ENCODE measurements at regions not wholly inside any gene's neighbourhood (a gene's known extent, or its start where the extent isn't known, plus 50 kb on each side); places are given as distances from the start of the nearest gene placed in this dataset.

DNA sequence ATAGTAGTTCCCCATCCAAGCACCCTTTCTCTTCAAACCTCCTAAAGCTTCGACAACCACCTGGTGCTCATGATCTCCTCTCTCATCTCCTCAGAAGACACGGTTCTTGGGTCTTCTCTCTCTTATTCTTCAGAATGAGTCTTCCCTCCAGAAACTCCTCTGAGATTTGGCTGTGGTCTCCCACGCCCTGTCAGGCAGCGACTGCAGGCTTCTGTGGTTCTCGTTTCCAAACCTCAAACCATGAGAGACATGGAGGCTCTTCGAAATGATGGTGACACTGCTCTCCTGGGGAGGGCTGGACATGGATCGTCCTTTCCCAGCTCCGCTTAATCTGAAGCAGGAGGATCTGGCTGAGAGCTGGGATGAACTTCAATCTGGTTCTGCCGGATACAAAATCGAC, 78.6 kb upstream of the PITRM1 start:
- no peak overlapping the region for H3K27ac ChIP-seq
- intact Hi-C loops (cut with DNase I): no loop called here
- no peaks in the 10 kb centered on the region for H3K9me3 ChIP-seq
- no peaks in the 10 kb centered on the region for H3K4me1 ChIP-seq
- H3K36me3 ChIP-seq: no peaks in the 10 kb centered on the region
- TF ChIP-seq, protein P1, sequence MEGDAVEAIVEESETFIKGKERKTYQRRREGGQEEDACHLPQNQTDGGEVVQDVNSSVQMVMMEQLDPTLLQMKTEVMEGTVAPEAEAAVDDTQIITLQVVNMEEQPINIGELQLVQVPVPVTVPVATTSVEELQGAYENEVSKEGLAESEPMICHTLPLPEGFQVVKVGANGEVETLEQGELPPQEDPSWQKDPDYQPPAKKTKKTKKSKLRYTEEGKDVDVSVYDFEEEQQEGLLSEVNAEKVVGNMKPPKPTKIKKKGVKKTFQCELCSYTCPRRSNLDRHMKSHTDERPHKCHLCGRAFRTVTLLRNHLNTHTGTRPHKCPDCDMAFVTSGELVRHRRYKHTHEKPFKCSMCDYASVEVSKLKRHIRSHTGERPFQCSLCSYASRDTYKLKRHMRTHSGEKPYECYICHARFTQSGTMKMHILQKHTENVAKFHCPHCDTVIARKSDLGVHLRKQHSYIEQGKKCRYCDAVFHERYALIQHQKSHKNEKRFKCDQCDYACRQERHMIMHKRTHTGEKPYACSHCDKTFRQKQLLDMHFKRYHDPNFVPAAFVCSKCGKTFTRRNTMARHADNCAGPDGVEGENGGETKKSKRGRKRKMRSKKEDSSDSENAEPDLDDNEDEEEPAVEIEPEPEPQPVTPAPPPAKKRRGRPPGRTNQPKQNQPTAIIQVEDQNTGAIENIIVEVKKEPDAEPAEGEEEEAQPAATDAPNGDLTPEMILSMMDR (IDR thresholded peaks at IDR 0.05): no peak
- H3K27me3 ChIP-seq: no peaks in the 10 kb centered on the region
- DNase-seq (no peak), ATAC-seq (no peak)
- H3K4me3 ChIP-seq: no peak overlapping the region

DNA sequence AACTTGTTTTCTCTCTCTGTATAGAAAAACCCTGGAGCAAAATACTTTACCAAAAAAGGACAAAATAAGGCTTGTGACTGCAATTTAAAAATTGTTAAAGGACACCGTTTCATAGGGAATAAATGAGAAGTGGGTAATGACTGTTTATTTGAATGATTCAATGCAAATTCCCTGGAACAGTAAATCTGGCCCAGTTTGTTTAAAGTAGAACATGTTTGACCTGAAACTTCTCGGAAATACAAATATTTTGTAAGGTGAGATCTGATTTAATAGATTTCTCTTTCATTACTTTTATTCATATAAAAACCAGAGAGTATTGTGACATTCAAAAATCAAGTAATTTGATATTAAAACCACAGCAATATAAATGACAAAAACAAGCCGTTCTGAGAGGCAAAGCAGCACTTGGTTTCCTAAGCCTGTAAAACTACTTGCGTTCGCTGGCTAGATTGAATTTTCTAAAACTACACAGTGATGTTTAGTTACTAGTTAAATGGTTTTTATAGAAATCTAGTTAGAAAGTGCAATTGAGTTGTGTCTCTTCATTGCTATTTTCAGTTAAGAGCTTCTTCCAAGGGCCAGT, 76.8 kb upstream of the PITRM1 start:
- no peaks in the 10 kb centered on the region for H3K4me1 ChIP-seq
- DNase-seq: no peak
- TF ChIP-seq, protein P1 (IDR thresholded peaks at IDR 0.05): no peak
- peak overlapping the region; percentile 16 to 69 for H3K27ac ChIP-seq
- H3K36me3 ChIP-seq: no peaks in the 10 kb centered on the region
- no peaks in the 10 kb centered on the region for H3K9me3 ChIP-seq
- intact Hi-C loops (cut with DNase I): no loop called here
- ATAC-seq: no peak
- H3K4me3 ChIP-seq: no peak overlapping the region
- no peaks in the 10 kb centered on the region for H3K27me3 ChIP-seq

DNA sequence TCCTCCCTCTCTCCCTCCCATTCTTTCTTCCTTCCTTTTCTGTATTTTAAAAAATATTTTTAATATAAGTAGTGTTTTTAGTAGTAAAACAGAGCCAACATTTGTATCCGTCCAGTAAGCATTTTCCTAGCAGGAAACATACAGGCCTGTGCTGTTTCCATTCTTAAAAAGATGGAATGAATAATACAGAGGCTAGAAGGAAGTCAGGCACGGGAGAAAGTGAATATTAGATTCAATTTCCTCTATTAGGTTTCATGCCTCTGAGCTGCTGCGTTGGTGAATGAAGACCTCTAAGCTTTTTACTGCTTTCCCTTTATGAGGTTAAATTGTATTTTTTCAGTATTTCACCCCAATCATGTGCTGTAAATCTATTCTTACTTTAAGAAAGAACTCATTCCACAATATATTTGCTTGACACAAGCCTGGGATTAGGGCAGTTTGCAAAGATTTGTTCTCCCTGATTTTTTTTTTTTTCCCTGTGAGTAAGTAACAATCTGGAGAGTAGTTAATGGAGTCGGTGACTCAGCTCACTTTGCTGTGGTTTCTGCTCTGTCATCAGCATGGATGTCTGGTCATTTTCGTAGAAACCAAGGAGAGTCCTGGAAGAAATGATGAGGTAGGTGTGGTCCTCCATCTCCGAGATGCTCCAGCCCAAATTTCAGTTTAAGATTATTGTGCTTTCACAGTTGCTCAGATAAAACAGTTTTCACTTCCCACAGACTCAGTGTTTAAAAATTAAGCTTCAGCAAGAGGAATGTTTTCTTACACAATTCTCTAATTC, 76.1 kb upstream of the PITRM1 start:
- no peaks in the 10 kb centered on the region for H3K27me3 ChIP-seq
- TF ChIP-seq, protein P1 (IDR thresholded peaks at IDR 0.05): no peak
- H3K9me3 ChIP-seq: no peaks in the 10 kb centered on the region
- no peak for DNase-seq
- no peak overlapping the region for H3K4me3 ChIP-seq
- H3K36me3 ChIP-seq: no peaks in the 10 kb centered on the region
- ATAC-seq: peak; percentile 80
- no peaks in the 10 kb centered on the region for H3K4me1 ChIP-seq
- H3K27ac ChIP-seq: peak overlapping the region; percentile 16 to 69
- intact Hi-C loops (cut with DNase I): no loop called here

DNA sequence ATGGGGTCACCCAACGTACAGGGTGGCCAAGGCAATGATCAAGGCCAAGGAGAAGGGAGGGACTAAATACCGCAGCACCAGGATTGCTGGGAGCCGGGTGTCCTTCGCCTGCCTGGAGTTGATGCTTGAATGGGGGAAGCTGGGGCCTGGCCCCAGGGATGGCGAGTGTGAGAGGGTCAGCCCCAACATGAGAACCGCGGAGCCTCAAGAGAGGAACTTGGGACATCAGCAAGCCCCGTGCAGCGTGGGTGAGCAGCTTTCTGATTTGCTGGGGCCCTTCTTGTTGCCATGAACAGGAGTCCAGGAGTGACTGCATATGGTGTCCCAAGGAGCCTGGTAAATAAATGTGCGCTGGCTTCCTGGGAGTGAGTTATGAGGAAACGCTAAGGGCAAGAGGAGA, 72.8 kb upstream of the PITRM1 start:
- TF ChIP-seq, protein P1 (IDR thresholded peaks at IDR 0.05): no peak
- Histone ChIP-seq H3K4me1 (peaks cover 0 to under 1% of the 10 kb centered on the region in 2 donors), H3K4me3 (no peak overlapping the region), H3K27me3 (no peaks in the 10 kb centered on the region), H3K9me3 (no peaks in the 10 kb centered on the region), H3K27ac (no peak overlapping the region), H3K36me3 (no peaks in the 10 kb centered on the region)
- ATAC-seq: no peak
- no peak for DNase-seq
- intact Hi-C loops (cut with DNase I): no loop called here

DNA sequence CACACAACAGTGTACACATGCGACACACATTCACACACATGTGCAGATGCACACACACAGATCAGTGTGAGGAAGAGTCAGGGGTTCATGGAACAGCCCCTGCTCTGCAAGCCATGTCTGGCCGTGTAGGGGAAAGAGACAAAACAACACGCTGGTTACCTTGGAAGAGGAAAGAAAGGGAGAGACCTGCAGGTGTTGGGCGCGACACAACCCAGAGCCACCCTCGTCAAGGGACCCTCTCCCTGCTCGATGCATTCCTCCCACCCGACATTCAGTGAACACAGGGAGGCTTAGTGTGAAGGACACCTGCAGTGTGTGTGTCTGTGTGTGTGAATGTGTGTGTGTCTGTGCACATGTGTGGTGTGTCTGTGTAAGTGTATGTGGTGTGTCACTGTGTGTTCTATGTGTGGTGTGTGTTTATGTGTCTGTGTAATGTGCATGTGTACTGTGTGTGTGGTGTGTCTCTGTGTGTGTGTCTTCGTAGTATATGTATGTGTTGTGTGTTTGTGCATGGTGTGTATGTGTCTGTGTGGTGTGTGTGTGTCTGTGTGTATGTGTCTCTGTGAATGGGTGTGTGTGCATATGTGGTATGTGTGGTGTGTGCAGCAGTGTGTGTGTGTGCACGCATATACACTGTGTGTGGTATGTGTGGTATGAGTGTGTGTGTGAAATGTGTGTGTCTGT, 69.5 kb upstream of the PITRM1 start:
- no peaks in the 10 kb centered on the region for H3K27me3 ChIP-seq
- H3K9me3 ChIP-seq: no peaks in the 10 kb centered on the region
- TF ChIP-seq, protein P1 (IDR thresholded peaks at IDR 0.05): no peak
- H3K4me1 ChIP-seq: peaks cover 0 to 12% of the 10 kb centered on the region in 2 donors
- no peak overlapping the region for H3K4me3 ChIP-seq
- intact Hi-C loops (cut with DNase I): no loop called here
- no peak for ATAC-seq
- no peak for DNase-seq
- H3K36me3 ChIP-seq: no peaks in the 10 kb centered on the region
- H3K27ac ChIP-seq: no peak overlapping the region
